IPS-NIHi11 (cell line): ENCODE measurements at regions not wholly inside any gene's neighbourhood (a gene's known extent, or its start where the extent isn't known, plus 50 kb on each side); places are given as distances from the start of the nearest gene placed in this dataset.

ENCODE experiments used
- DNase-seq: peaks from one replicate; pipeline ENCODE4 v3.0.0; 2012; ENCODE audit warnings: mixed read lengths, low spot score

GRCh38 chr10:88129013-88129412, 265.6 kb downstream of the PTEN start:
- DNase-seq = no peak

- no peak for DNase-seq
These were observed 267.5 kb downstream of the PTEN start for GRCh38 chr10:88130912-88131311.

- DNase-seq = no peak
These were observed 268.2 kb downstream of the PTEN start for GRCh38 chr10:88131511-88132139.

- DNase-seq = no peak
These were observed 273.3 kb downstream of the PTEN start for GRCh38 chr10:88136712-88137111.

- no peak for DNase-seq
These were observed 275.0 kb downstream of the PTEN start for GRCh38 chr10:88138319-88138848.

- DNase-seq = no peak
These were observed 283.8 kb downstream of the PTEN start for GRCh38 chr10:88147000-88147798.

- no peak for DNase-seq
These were observed 286.5 kb downstream of the PTEN start for GRCh38 chr10:88149906-88150305.

- no peak for DNase-seq
These were observed 286.9 kb downstream of the PTEN start for GRCh38 chr10:88150339-88150738.

- no peak for DNase-seq
These were observed 289.3 kb downstream of the PTEN start for GRCh38 chr10:88152728-88153133.

- DNase-seq = no peak
These were observed 291.3 kb downstream of the PTEN start for GRCh38 chr10:88154596-88155250.

- DNase-seq = no peak
These were observed 292.9 kb downstream of the PTEN start for GRCh38 chr10:88156341-88156740.

- no peak for DNase-seq
These were observed 294.6 kb downstream of the PTEN start for GRCh38 chr10:88157981-88158465.

GRCh38 chr10:88158526-88159122, 295.2 kb downstream of the PTEN start:
- DNase-seq = no peak

- no peak for DNase-seq
These were observed 295.9 kb downstream of the PTEN start for GRCh38 chr10:88159127-88159829.

GRCh38 chr10:88161070-88161469, 297.6 kb downstream of the PTEN start:
- DNase-seq = no peak

GRCh38 chr10:88161756-88162155, 298.3 kb downstream of the PTEN start:
- DNase-seq = no peak

- no peak for DNase-seq
These were observed 299.4 kb downstream of the PTEN start for GRCh38 chr10:88162852-88163251.

GRCh38 chr10:88163572-88163971, 300.1 kb downstream of the PTEN start:
- no peak for DNase-seq

GRCh38 chr10:88164471-88164870, 301.0 kb downstream of the PTEN start:
- no peak for DNase-seq

GRCh38 chr10:88165849-88166271, 302.4 kb downstream of the PTEN start:
- DNase-seq = no peak

GRCh38 chr10:88168171-88169036, 305.0 kb downstream of the PTEN start:
- DNase-seq = no peak
